ENCODE measurements at regions not wholly inside any gene's neighbourhood (a gene's known extent, or its start where the extent isn't known, plus 50 kb on each side); places are given as distances from the start of the nearest gene placed in this dataset.

GRCh38 chr3:81279481-81280379 is 481.7 kb downstream of the GBE1 start:
- DNase-seq (no peak), ATAC-seq (no peak)

- ATAC-seq (no peak), DNase-seq (no peak)
These were observed 483.6 kb downstream of the GBE1 start for GRCh38 chr3:81277853-81278252.

- ATAC-seq (no peak), DNase-seq (no peak)
These were observed 486.8 kb downstream of the GBE1 start for GRCh38 chr3:81274671-81275070.

GRCh38 chr3:81270603-81271379 is 490.7 kb downstream of the GBE1 start:
- ATAC-seq = no peak
- DNase-seq = no peak

GRCh38 chr3:81268526-81268925 is 492.9 kb downstream of the GBE1 start:
- DNase-seq (no peak), ATAC-seq (no peak)

- ATAC-seq (no peak), DNase-seq (no peak)
These were observed 499.4 kb downstream of the GBE1 start for GRCh38 chr3:81261996-81262395.

- ATAC-seq = no peak
- DNase-seq = no peak
These were observed 506.0 kb downstream of the GBE1 start for GRCh38 chr3:81255463-81255862.

- DNase-seq = no peak
- ATAC-seq = no peak
These were observed 510.3 kb downstream of the GBE1 start for GRCh38 chr3:81251096-81251495.

- no peak for DNase-seq
- ATAC-seq = no peak
These were observed 511.9 kb downstream of the GBE1 start for GRCh38 chr3:81249540-81250029.

- ATAC-seq (no peak), DNase-seq (no peak)
These were observed 515.9 kb downstream of the GBE1 start for GRCh38 chr3:81245501-81245900.

- no peak for ATAC-seq
- no peak for DNase-seq
These were observed 516.4 kb downstream of the GBE1 start for GRCh38 chr3:81245043-81245442.

GRCh38 chr3:81244231-81244630 is 517.2 kb downstream of the GBE1 start:
- DNase-seq = no peak
- ATAC-seq = no peak

- DNase-seq = no peak
- no peak for ATAC-seq
These were observed 518.6 kb downstream of the GBE1 start for GRCh38 chr3:81242871-81243270.

GRCh38 chr3:81237181-81237580 is 524.3 kb downstream of the GBE1 start:
- ATAC-seq (no peak), DNase-seq (no peak)

- DNase-seq (no peak), ATAC-seq (no peak)
These were observed 543.4 kb downstream of the GBE1 start for GRCh38 chr3:81218023-81218422.

GRCh38 chr3:81217101-81217500 is 544.3 kb downstream of the GBE1 start:
- ATAC-seq = no peak
- no peak for DNase-seq

- no peak for DNase-seq
- no peak for ATAC-seq
These were observed 545.3 kb downstream of the GBE1 start for GRCh38 chr3:81216192-81216591.

- DNase-seq = no peak
- ATAC-seq = no peak
These were observed 546.8 kb downstream of the GBE1 start for GRCh38 chr3:81214631-81215030.

- ATAC-seq (no peak), DNase-seq (no peak)
These were observed 561.9 kb downstream of the GBE1 start for GRCh38 chr3:81199587-81199986.

GRCh38 chr3:81198756-81199155 is 562.7 kb downstream of the GBE1 start:
- ATAC-seq (no peak), DNase-seq (no peak)

GRCh38 chr3:81198216-81198615 is 563.2 kb downstream of the GBE1 start:
- ATAC-seq (no peak), DNase-seq (no peak)

- DNase-seq (no peak), ATAC-seq (no peak)
These were observed 564.1 kb downstream of the GBE1 start for GRCh38 chr3:81197386-81197785.

GRCh38 chr3:81195478-81195877 is 566.0 kb downstream of the GBE1 start:
- no peak for ATAC-seq

More at GRCh38 chr3:81195478-81195877, 566.0 kb downstream of the GBE1 start:
- no peak for DNase-seq
